ENCODE measurements at regions not wholly inside any gene's neighbourhood (a gene's known extent, or its start where the extent isn't known, plus 50 kb on each side); places are given as distances from the start of the nearest gene placed in this dataset.

DNA sequence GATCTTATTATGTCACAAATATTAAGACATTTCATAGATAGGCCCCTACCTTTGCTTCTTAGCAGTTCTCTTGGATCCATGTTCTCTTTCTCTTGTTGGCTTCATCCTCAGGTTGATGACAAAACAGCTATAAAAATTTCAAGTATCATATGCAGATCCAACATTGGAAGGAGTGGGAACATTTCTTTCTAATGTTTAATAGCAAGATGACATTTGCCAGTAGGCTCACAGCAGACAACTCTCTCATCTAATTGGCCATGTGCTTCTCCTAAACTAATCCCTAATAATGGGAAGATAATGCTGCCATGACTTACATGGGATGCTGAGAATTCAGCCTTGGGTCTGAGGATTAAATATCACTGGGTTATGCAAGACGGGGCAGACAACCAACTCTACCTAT is 485.5 kb upstream of the SEMA6A start:
- DNase-seq (ENCODE audit: low read depth), result no peak

DNA sequence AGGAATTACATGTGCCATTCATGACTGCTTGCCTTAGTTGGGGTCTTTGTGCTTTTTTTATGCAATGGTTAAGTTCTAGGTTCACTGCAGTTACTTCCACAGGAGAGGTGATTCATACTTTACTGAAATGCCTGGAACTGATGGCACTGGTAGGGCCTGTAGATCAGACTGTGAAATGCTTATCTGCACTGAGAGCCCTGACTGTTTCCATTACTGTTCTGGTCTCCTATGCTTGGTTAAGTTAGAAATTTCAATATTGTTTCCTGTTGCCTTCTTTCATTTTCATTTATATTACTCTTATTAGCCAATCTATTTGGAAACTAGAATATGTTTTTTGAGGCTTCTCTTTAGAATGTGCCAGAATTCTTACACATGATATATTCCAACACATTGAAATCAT is 484.1 kb upstream of the SEMA6A start:
- no peak for DNase-seq (ENCODE audit: low read depth)

DNA sequence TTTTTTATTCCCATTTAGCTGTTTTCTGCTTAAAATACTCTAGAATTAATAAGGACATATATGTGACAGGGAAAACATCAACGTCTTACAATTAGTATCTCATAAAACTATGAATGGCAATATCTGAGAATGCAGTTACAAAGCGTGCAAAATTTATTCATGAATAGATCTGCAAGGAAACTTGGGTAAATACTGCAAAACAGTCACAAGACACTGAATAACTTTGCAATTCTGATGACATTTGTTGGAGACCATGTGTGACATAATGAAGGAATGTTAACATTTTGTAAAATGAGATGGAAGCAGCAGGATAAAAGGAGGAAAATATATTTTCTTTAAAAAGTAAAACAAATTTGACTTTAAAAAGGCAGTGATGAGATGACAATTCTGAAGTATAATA is 480.9 kb upstream of the SEMA6A start:
- no peak for DNase-seq (ENCODE audit: low read depth)

DNA sequence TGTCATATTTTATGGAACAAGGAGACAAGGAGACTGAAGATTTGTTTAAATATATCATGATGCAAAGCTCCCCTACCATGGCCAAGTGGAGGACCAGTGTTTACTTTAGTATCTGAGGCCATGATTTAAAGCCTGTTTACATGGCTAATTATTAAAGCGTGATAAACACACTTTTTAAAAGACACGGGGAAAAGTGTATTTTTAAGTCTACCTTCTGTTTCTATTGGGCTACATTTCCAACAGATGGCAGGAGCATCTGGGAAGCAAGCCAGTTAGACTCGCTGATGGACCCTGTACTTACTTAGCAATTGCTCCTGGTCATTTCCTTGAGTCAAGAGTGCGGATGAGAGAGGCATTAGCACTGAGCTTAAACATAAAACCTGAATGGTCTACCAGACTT is 480.3 kb upstream of the SEMA6A start:
- DNase-seq (ENCODE audit: low read depth), result no peak

DNA sequence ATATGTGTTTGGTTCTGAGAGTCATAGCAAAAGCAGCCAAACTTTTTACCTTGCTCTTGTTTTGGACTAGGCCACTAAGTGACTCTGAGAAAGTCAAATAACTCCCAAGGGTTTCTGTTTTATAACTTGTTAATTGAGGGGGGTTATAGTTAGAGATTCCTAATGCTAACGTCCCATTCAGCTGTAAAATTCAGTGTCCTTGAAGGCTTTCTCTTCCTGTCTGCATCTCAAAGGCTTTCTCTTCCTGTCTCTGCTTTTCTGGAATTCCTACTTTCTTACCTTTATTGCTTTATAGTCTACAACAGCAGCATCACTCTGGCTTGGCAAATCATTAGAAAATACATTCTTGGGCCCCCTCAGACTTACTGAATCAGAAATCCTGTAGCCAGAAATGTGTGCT is 479.5 kb upstream of the SEMA6A start:
- DNase-seq (ENCODE audit: low read depth), result no peak

DNA sequence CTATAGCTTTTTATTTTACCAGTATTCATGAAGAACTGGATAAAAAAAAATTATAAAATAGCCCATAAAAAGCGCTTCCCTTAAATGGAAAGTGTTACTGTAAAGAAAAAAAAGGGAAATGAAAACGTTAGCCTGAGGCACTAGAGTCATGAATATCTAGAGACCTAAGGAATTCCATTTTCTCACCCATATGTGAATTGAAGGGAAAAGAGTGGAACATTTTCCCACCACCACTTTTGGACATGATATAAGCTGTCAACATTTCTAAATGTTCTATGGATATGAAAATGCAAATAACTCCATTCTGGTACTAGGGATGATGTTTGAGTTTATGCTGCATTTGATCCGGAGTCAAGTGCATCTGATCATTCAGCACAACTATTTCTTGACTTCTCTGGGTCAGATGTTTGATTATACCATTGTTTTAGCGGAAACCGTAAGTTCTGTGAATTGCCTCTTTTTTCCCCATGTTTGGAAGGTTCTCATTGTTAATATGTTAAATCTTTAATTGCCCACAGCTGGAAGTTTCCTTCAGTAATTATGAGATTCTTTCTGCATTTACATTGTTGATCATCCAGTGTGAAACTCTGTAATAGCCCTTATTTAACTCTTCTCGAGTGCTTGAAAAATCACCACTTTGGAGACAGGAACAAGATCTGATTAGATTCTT is 467.4 kb upstream of the SEMA6A start:
- DNase-seq (ENCODE audit: low read depth), result no peak

DNA sequence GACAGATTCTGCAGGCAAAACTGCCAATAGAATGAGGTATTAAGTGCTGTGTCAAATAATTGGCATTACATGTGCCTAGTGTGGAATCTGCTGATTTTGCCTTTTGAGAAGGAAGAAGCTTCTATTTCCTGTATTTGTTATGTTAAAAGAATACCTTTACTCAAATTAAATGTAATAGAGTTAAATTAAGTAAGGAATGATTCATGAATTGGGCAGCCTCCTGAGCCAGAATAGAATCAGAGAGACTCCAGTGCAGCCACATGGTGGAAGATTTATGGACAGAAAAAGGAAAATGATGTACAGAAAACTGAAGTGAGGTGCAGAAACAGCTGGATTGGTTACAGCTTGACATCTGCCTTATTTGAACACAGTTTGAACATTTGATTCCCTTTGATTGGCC is 464.4 kb upstream of the SEMA6A start:
- DNase-seq (ENCODE audit: low read depth), result no peak

DNA sequence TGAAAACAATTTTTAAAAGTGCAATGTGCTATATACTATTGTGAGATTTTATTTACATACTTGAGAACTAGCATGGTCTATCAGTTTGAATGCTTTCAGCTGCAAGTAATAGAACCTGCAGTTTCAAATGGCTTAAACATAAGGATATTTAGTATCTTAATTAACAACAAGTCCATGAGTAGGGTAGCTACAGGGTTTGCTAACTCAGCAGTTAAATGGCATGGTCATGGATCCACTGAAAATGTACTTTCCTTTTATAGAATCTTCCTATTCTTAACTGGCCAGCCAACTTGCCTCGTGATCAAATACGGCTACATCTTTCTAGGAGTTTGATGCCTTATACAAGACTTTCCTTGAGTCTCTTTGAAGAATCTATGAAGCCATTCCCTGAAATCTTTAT is 452.8 kb upstream of the SEMA6A start:
- DNase-seq (ENCODE audit: low read depth), result no peak

DNA sequence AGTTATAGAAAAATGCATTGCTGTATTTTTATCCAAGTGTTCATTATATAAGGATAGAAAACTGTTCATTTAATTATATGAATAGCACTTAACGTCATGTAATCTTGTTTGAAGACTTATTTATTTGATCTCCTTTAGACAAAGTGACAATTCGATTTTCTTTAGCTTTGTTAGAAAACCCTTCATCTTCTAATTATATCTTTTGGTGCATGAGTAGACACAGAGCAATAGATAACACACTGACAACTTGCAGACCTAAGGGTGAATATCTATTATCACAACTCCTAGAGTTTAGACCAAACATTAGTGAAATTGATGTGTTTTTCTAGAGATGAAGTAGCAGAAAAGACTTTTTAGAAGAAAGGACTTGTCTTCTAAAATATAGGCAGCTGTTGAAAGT is 446.4 kb upstream of the SEMA6A start:
- DNase-seq (ENCODE audit: low read depth), result no peak

DNA sequence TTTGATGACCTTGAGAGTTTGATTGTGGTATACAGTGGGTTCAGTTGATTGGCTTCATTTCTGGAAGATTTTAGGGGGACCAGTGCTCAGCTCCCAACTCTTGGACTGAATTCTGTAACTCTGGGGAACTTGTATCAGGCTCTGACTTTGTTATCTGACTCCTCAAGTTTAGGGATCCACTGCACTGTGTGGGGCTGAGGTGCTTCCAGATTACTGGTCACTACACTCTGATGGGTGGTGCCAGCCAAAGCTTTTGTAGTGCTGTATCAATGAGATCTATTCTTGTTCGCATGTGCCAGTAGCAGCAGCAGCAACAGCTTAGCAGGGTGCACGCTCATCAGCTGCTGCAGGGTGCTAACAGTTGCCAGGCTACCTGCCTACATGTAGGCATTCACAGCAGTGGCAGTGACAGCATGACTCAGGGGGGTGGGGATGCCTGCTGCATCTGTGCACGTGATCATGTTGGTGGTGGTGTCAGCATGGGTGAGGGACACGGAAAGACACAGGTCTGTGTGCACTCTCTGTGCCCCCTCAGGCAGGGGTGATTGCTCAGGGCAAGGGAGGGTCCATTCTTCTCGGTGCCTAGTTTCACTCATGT is 438.8 kb upstream of the SEMA6A start:
- no peak for DNase-seq (ENCODE audit: low read depth)

DNA sequence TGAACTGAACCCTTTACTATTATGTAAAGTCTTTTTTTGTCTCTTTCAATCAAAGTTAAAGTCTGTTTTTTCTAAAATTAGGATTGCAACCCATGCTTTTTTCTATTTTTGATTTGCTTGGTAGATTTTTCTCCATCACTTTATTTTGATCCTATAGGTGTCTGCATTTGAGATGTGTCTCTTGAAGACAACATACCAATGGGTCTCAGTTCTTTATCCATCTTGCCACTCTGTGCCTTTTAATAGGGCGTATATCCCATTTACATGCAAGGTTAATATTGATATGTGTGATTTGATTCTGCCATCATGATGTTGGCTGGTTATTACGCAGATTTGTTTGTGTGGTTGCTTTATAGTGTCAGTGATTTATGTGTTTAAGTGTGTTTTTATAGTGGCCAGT is 436.0 kb upstream of the SEMA6A start:
- DNase-seq (ENCODE audit: low read depth), result no peak

DNA sequence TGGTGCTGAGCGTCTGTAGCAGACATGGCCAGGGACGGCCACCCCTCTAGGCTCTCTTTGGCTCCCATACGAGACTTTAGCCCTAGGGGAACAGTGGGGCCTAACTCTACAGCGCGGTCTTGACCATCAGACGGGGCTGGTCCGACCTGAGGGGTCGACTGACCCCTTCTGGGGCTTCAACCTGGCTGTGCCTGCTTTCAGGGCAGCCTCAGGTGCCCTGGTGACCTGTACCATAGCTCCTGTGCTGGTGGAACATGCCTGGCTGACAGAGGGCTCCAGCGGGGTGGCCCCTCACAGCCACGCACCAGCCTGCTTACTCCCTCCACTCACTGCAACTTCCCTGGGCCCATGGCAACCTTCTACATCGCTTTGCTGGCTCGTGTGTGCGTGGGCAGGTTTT is 423.4 kb upstream of the SEMA6A start:
- no peak for DNase-seq (ENCODE audit: low read depth)

DNA sequence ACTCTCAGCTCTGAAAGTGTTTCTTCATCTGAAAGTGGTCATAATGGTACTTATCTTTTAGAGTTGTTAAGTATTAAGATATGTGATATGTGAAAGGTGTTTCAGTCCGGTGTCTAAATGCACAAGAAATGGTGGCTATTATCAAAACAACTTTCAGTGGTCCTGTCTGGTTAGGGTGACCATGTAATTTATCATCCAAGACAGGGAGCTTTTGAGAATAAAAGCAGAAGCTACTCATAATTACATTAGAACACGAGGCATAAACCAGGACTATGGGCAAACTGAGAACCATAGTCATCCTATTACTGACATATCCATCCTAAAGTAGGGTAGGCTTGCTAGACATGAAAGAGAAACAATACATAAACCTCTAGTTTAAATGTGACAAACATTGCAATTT is 418.1 kb upstream of the SEMA6A start:
- no peak for DNase-seq (ENCODE audit: low read depth)

DNA sequence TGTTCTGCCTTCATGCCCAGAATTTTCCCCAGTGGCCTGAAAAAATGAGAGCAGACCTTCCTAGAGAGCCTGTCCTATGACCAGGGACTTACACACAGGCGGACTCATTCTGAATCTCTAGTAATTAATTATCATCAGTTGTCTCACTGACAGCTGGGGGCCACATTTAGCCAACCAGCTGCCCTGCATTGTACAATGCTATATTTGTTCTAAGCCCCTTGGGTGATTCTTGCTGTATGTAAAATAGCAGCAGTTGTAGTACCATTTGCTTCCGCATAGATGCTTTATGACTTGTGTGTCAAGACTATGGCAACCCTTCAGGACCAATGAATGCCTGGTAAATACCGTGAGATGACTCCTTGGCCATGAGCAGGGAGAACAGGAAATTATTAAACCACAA is 415.4 kb upstream of the SEMA6A start:
- DNase-seq (ENCODE audit: low read depth), result no peak

DNA sequence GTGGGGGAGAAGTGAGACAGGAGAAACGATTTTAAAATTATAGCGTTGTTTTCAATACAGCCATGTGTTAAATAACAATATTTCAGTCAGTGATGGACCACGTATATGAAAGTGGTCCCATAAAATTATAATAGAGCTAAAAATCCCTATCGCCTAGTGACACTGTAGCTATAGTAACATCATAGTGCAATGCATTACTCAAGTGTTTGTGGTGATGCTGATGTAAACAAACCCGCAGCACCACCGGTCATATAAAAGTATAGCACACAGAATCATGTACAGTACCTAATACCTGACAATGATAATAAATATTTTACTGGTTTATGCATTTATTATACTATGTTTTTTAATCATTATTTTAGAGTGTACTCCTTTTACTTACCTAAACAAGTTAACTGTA is 407.4 kb upstream of the SEMA6A start:
- no peak for DNase-seq (ENCODE audit: low read depth)

DNA sequence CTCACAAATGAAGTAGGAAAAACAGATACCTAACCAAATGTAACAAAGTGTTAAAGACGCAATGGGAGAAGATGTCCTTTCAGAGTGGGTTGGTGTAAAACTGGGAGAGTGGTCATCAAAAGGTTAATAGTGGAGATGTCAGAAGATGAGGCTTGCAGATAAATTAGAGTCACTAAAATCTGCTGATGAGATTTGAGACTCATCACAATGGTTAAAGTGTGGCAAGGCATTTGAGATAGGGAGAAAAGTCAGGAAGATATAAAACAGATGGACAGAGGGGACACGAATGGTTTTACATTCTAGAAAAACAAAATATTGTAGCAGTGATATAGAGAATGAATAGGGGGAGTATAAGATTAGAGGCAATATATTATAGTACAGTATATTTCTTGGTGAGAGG is 406.0 kb upstream of the SEMA6A start:
- DNase-seq (ENCODE audit: low read depth), result no peak

DNA sequence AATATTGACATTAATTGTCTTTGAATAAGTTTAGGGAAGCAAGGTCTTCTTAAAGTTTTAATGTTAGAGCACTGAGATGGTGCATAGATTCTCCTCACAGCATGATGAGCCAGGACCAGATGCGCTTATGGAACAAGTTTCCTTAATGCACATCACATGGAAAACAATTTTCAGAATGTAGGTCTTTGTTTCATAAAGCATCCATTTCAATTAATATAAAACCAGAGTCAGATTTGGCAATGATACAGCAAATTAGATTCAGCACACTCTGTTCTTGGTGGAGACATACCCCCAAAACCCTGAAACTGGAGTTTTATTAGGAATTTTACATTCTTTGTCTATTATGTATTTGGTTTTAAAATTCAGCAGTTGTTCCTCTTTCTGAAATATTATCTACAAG is 402.1 kb upstream of the SEMA6A start:
- no peak for DNase-seq (ENCODE audit: low read depth)

DNA sequence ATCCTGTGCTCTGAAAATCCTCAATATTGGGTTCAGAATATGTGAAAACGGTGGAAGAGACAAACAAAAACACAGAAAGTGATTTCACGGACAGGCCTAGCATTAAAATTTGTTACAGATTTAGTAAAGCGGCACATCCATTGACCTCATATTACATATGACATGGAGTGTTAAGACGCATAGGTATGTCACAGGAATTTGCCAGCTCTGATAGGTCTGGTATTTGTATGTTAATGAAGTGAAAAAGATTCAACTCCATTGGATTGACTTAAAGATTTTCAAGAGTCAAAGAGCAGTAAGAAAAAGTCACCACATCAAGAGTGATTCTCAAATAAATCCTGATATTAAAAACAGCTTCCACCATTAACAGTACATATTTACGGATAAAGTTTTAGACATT is 396.5 kb upstream of the SEMA6A start:
- DNase-seq (ENCODE audit: low read depth), result no peak

DNA sequence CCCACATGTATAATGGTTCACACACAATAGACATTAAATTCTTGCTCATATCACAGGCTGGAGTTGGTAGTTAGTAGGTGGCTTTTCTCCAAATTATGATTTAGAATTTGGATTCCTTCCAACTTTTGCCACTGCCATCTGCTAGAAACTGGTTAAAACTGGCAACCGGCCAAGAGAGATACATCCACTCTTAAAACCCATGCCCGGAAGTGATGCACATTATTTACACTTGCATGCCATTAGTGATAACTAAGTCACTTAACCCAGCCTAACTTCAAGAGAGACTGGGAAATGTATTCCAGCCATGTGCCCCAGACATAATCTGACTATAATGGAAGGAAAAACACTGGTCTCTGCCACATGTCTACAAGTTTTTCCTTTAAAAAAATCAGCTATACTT is 395.7 kb upstream of the SEMA6A start:
- DNase-seq (ENCODE audit: low read depth), result no peak

DNA sequence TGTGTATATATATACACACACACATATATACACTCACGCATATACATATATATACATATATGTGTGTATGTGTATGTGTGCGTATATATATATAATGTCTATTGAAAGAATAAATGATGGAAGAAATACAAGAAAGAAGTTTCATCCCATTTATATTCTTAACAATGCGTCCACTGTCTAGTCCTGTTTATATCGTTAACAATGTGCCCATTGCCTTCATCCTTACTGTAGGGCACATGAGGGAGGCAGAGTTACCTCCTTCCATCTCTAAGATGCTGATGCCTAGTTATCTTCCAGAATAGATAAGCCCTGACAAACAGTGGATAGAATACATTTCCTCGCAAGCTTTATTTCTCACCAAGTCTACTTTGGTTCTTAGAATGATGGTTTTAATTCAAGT is 389.8 kb upstream of the SEMA6A start:
- no peak for DNase-seq (ENCODE audit: low read depth)

DNA sequence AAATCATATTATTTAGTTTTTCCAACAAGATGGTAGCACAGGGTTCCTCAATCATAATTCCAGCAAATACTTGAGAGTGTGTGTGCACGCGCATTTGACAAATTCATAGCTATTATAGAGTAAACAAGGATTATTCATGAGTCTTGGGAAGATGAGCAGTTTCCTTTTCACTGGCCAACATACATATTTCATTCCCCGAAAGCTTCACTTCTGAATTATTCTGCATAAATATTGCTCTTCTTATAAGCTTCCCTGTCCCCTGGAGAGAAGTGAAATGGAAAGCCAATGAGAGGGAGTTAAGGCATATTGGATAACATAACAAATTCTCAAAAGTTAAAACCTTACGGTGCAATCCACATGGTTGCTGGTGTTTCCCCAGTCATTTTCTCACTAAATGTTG is 386.4 kb upstream of the SEMA6A start:
- DNase-seq (ENCODE audit: low read depth), result no peak

DNA sequence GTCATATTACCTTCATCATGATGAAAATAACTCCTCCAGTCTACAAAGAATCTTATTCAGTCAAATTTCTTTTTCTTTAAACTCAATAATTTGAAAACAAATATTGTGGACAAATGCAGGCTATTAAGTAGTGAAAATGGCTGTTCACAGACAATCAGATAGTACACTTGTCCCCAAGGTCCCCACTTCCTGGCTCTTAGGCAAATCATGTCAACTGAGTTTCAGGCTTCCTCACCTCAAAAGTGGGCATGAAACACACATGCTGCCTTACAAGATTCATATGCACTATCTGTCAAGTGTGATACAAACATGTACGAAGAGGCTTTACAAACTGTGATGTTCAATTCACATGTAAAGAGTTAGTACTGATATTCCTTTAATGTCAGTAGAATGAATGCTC is 385.2 kb upstream of the SEMA6A start:
- no peak for DNase-seq (ENCODE audit: low read depth)

DNA sequence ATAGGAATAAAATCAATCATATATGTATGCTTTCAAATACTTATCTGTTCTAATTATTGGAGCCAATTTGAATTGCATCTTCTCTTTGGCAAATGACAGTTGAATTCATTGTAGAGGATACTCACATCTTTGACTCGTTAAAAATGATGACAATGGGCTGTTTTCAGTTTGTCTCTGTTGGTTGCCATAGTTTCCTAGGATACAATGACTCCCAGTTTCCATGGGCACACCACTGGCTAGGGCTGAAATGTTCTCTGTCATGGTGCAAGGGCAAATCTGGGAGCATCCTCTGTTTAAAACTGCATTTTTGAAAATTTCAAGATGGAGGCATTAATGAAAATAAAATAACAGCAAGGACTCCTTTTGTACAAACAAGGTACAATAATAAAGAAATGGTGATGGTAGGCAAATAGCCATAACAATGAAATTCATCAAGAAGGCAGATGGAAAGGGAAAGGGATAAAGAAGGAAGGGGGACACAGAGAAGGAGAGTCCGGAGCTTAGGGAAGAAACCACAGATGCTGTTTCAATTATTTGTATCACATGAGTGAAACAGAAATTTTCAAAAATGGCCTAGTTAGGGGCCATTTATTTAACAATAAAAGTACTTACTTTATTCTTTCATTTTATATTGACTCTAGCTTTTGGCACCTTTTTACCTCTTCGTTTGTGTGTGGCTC is 378.8 kb upstream of the SEMA6A start:
- no peak for DNase-seq (ENCODE audit: low read depth)

DNA sequence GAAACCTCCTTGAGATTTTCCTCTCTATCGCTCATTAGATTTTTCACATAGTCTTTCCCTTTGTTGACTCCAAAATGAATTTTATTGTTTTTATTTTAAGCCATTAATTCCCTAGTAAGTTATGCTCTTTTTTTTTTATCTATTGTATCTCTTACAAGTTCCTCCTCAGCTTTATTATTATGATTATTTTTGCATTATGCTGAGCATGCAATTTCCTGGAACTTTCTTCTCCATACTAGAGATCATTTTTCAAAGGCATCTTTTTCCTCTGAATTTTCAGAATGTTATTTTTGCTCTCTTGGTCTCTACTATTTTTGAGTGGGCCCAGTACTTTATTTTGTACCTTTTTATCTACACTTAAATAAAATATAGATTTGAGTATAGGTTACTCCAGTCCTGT is 376.6 kb upstream of the SEMA6A start:
- DNase-seq (ENCODE audit: low read depth), result no peak

All from activated T-cell treated with anti-CD3 and anti-CD28 coated beads for 24 hours (primary cell).